GM23248 (cell line): ENCODE measurements at regions not wholly inside any gene's neighbourhood (a gene's known extent, or its start where the extent isn't known, plus 50 kb on each side); places are given as distances from the start of the nearest gene placed in this dataset.

Experiments used
- DNase-seq: peaks from one replicate; pipeline ENCODE4 v3.0.0-alpha.2; 2015
- H2AFZ ChIP-seq: fragments of 200-600 bp; sonication (generic); 2 replicates; pipeline ENCODE4 v1.6.1; 2016; ENCODE audit warnings: antibody characterized with exemption
- H3F3A ChIP-seq: fragments of 200-600 bp; sonication (generic); 2 replicates; pipeline ENCODE4 v1.6.1; 2016; ENCODE audit warnings: mild to moderate bottlenecking, antibody characterized with exemption, mixed run types; ENCODE audit not compliant: insufficient read depth
- H3K27ac ChIP-seq: fragments of 200-600 bp; sonication (generic); 2 replicates; pipeline ENCODE4 v1.5.1; 2016; ENCODE audit warnings: mild to moderate bottlenecking
- H3K27me3 ChIP-seq: fragments of 200-600 bp; sonication (generic); replicated peaks from 2 replicates; pipeline ENCODE4 v1.6.1; 2016; ENCODE audit warnings: mild to moderate bottlenecking; ENCODE audit not compliant: insufficient read depth
- H3K36me3 ChIP-seq: fragments of 200-600 bp; sonication (generic); 2 replicates; pipeline ENCODE4 v1.6.1; 2016; ENCODE audit warnings: low read depth, mild to moderate bottlenecking
- H3K4me1 ChIP-seq: fragments of 200-600 bp; sonication (generic); 2 replicates; pipeline ENCODE4 v1.6.1; 2016; ENCODE audit warnings: mild to moderate bottlenecking; ENCODE audit not compliant: insufficient read depth
- H3K4me2 ChIP-seq: fragments of 200-600 bp; sonication (generic); one replicate; pipeline ENCODE4 v1.6.1; 2016; ENCODE audit warnings: mild to moderate bottlenecking; ENCODE audit not compliant: unreplicated experiment
- H3K4me3 ChIP-seq: fragments of 200-600 bp; sonication (generic); 2 replicates; pipeline ENCODE4 v1.5.1; 2016; ENCODE audit warnings: mild to moderate bottlenecking
- H3K79me2 ChIP-seq: fragments of 200-600 bp; sonication (generic); 2 replicates; pipeline ENCODE4 v1.6.1; 2016; ENCODE audit warnings: mild to moderate bottlenecking; ENCODE audit not compliant: insufficient read depth
- H3K9ac ChIP-seq: fragments of 200-600 bp; sonication (generic); 2 replicates; pipeline ENCODE4 v1.6.1; 2016; ENCODE audit warnings: mild to moderate bottlenecking
- H3K9me2 ChIP-seq: fragments of 200-600 bp; sonication (generic); 2 replicates; pipeline ENCODE4 v1.6.1; 2016; ENCODE audit warnings: mixed run types, mild to moderate bottlenecking, moderate library complexity; ENCODE audit not compliant: insufficient read depth
- H3K9me3 ChIP-seq: fragments of 200-600 bp; sonication (generic); one replicate; pipeline ENCODE4 v1.6.1; 2017; ENCODE audit warnings: low read depth
- H4K20me1 ChIP-seq: fragments of 200-600 bp; sonication (generic); 2 replicates; pipeline ENCODE4 v1.6.0; 2016; ENCODE audit not compliant: insufficient read depth
- EZH2 ChIP-seq: fragments of 200-600 bp; sonication (generic); IDR thresholded peaks from 2 replicates; pipeline ENCODE4 v1.6.1; 2018; ENCODE audit warnings: antibody characterized with exemption, mild to moderate bottlenecking; ENCODE audit not compliant: insufficient read depth, poor library complexity, severe bottlenecking
- EZH2phosphoT487 ChIP-seq: fragments of 200-600 bp; sonication (generic); IDR thresholded peaks from 2 replicates; pipeline ENCODE4 v1.6.1; 2018; ENCODE audit warnings: antibody characterized with exemption, moderate library complexity, mild to moderate bottlenecking, low read depth; ENCODE audit not compliant: insufficient read depth
- WGBS, 2 experiments: methylation state at CpG; one replicate each; pipeline ENCODE4 v1.1.6; 2015 to 2017; ENCODE audit warnings: low lambda C conversion rate in 2 of 2, low coverage in 1 of 2; ENCODE audit errors: missing lambda C conversion rate in 2 of 2; 5-methylcytosine and 5-hydroxymethylcytosine counted together
- in situ Hi-C: fragments of 300-500 bp; cut with MboI; formaldehyde crosslinking; loops from 2 replicates; pipeline ENCODE4 v1.15.0; 2020

- H4K20me1 ChIP-seq, result no peaks in the 10 kb centered on the region
- H3K36me3 ChIP-seq, result no peaks in the 10 kb centered on the region
- H3K79me2 ChIP-seq, result no peaks in the 10 kb centered on the region
- H3K27me3 ChIP-seq, result no peaks in the 10 kb centered on the region
- H3K9me3 ChIP-seq, result peaks cover 3% of the 10 kb centered on the region
- TF ChIP-seq EZH2 (no peak), EZH2phosphoT487 (no peak)
- H3K9ac ChIP-seq, result no peak overlapping the region
- no peak overlapping the region for H3K27ac ChIP-seq
- WGBS, 2 experiments, result 27 to 30% methylated on average over 4 of the region's 4 CpGs
- peak overlapping the region; percentile 46 for H3K4me2 ChIP-seq
- H3K9me2 ChIP-seq, result no peaks in the 10 kb centered on the region
- no peak overlapping the region for H3K4me3 ChIP-seq
- no peaks in the 10 kb centered on the region for H3F3A ChIP-seq
- DNase-seq, result no peak
- H3K4me1 ChIP-seq, result peaks cover 17% of the 10 kb centered on the region
- peak overlapping the region; percentile 31 for H2AFZ ChIP-seq
- in situ Hi-C loops, result no loop called here
Observed at GRCh38 chr6:130507666-130508028, 141.8 kb downstream of the TMEM200A start.

- H2AFZ ChIP-seq, result no peak overlapping the region
- H4K20me1 ChIP-seq, result no peaks in the 10 kb centered on the region
- H3K27ac ChIP-seq, result no peak overlapping the region
- peak; percentile 44 for DNase-seq
- H3K9me2 ChIP-seq, result no peaks in the 10 kb centered on the region
- WGBS, 2 experiments, result 39 to 48% methylated on average over 3 of the region's 3 CpGs
- H3K27me3 ChIP-seq, result no peaks in the 10 kb centered on the region
- no peaks in the 10 kb centered on the region for H3K36me3 ChIP-seq
- peak overlapping the region; percentile 5 for H3K4me2 ChIP-seq
- H3K9ac ChIP-seq, result no peak overlapping the region
- H3K4me3 ChIP-seq, result no peak overlapping the region
- TF ChIP-seq EZH2 (no peak), EZH2phosphoT487 (no peak)
- H3K79me2 ChIP-seq, result no peaks in the 10 kb centered on the region
- peaks cover 3% of the 10 kb centered on the region for H3K9me3 ChIP-seq
- peaks cover 16% of the 10 kb centered on the region; the same call in 1 of the 2 replicates for H3K4me1 ChIP-seq
- H3F3A ChIP-seq, result no peaks in the 10 kb centered on the region
- in situ Hi-C loops, result no loop called here
Observed at GRCh38 chr6:130513770-130514169, 148.0 kb downstream of the TMEM200A start.

GRCh38 chr6:130514712-130515111 is 148.9 kb downstream of the TMEM200A start:
- no peak overlapping the region for H3K4me2 ChIP-seq
- peaks cover 3% of the 10 kb centered on the region for H3K9me3 ChIP-seq
- no peaks in the 10 kb centered on the region for H3K9me2 ChIP-seq
- no peaks in the 10 kb centered on the region for H4K20me1 ChIP-seq
- DNase-seq, result no peak
- no peak overlapping the region for H3K27ac ChIP-seq
- H2AFZ ChIP-seq, result no peak overlapping the region
- H3K4me1 ChIP-seq, result peaks cover 16% of the 10 kb centered on the region; the same call in 1 of the 2 replicates
- in situ Hi-C loops, result no loop called here
- H3K79me2 ChIP-seq, result no peaks in the 10 kb centered on the region
- no peaks in the 10 kb centered on the region for H3K36me3 ChIP-seq
- no peaks in the 10 kb centered on the region for H3K27me3 ChIP-seq
- 95 to 96% methylated on average over 3 of the region's 3 CpGs for WGBS, 2 experiments
- no peak for TF ChIP-seq EZH2phosphoT487
- no peak for TF ChIP-seq EZH2
- no peaks in the 10 kb centered on the region for H3F3A ChIP-seq
- H3K4me3 ChIP-seq, result no peak overlapping the region
- no peak overlapping the region for H3K9ac ChIP-seq

GRCh38 chr6:130515306-130515705 is 149.5 kb downstream of the TMEM200A start:
- H3K4me1 ChIP-seq, result peaks cover 16% of the 10 kb centered on the region; the same call in 1 of the 2 replicates
- H3K9ac ChIP-seq, result no peak overlapping the region
- no peaks in the 10 kb centered on the region for H3K27me3 ChIP-seq
- 89 to 97% methylated on average over 4 of the region's 4 CpGs for WGBS, 2 experiments
- no peak for DNase-seq
- H3K4me2 ChIP-seq, result no peak overlapping the region
- no peak overlapping the region for H3K4me3 ChIP-seq
- no peaks in the 10 kb centered on the region for H3F3A ChIP-seq
- H3K27ac ChIP-seq, result no peak overlapping the region
- in situ Hi-C loops, result no loop called here
- no peaks in the 10 kb centered on the region for H3K79me2 ChIP-seq
- no peaks in the 10 kb centered on the region for H3K9me2 ChIP-seq
- H3K36me3 ChIP-seq, result no peaks in the 10 kb centered on the region
- no peak for TF ChIP-seq EZH2phosphoT487
- TF ChIP-seq EZH2, result no peak
- no peaks in the 10 kb centered on the region for H4K20me1 ChIP-seq
- no peak overlapping the region for H2AFZ ChIP-seq
- peaks cover 3% of the 10 kb centered on the region for H3K9me3 ChIP-seq

- in situ Hi-C loops, result no loop called here
- no peak for DNase-seq
- Histone ChIP-seq H3K4me1 (peaks cover 16% of the 10 kb centered on the region; the same call in 1 of the 2 replicates), H3K4me2 (no peak overlapping the region), H3K9me2 (no peaks in the 10 kb centered on the region), H3K27ac (no peak overlapping the region), H2AFZ (no peak overlapping the region), H3K4me3 (no peak overlapping the region), H3K27me3 (no peaks in the 10 kb centered on the region), H3K9me3 (no peaks in the 10 kb centered on the region), H3F3A (no peaks in the 10 kb centered on the region), H3K36me3 (no peaks in the 10 kb centered on the region), H3K79me2 (no peaks in the 10 kb centered on the region), H3K9ac (no peak overlapping the region), H4K20me1 (no peaks in the 10 kb centered on the region)
- 88 to 90% methylated on average over 4 of the region's 4 CpGs for WGBS, 2 experiments
- no peak for TF ChIP-seq EZH2phosphoT487
- no peak for TF ChIP-seq EZH2
Observed at GRCh38 chr6:130516604-130517003, 150.8 kb downstream of the TMEM200A start.
